ENCODE measurements at regions not wholly inside any gene's neighbourhood (a gene's known extent, or its start where the extent isn't known, plus 50 kb on each side); places are given as distances from the start of the nearest gene placed in this dataset.

DNA sequence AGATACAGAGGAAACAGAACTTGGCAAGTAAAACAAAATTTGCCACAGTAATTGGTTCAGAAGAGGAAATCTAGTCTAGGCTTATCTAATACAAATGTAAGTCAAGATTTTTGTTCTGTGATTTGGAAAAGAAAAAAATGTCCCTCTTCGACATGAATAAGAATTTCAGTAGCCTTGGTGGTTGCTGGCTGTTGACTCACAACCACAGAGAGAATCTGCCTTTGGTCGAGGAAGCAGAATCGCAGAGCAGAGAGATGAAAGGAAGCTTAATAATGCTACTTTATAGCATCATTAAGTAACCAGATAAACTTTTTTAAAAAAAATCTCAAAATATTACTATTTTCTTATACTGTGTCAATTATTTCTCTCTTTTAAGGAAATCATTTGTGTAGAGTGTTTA is 1096.6 kb downstream of the FLRT2 start:
- no peak for TF ChIP-seq POLR2A (IDR thresholded peaks at IDR 0.05; ENCODE audit: low read depth, low read length)
- FAIRE-seq (no peak), DNase-seq (ENCODE audit: insufficient read length, low spot score) (no peak)

DNA sequence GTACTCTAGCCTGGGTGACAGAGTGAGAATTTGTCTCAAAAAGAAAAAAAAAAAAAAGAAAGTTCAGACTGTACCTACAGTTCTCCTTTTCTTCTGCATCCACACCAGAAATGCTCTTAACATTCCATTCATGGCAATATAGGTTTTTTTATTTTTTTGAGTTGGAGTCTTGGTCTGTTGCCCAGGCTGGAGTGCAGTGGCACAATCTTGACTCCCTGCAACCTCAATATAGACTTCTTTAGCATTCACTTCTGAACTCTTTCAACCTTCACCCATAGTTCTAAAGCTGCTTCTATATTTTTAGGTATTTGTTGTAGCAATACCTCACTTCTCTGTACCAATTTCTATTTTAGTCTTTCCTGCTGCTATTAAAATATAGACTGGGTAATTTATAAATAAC is 1095.7 kb downstream of the FLRT2 start:
- no peak for DNase-seq (ENCODE audit: insufficient read length, low spot score)
- no peak for TF ChIP-seq POLR2A (IDR thresholded peaks at IDR 0.05; ENCODE audit: low read depth, low read length)
- no peak for FAIRE-seq

DNA sequence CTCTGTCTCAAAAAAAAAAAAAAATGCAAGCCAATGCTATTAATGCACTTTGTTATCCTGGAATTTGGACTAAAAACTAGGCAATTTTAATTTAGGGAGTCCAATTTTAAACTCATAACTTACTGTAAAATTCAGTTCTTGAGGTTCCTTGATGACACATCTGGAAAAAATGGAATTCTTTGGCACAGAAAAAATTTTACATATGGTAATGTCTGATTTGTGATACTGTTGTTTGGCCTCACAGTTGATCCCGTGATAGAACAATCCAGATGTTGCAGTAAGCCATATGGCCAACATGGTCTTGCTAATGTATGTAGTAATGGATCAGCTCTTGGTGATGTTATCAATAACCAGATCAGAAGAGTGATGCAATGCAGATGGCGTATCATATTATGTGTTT is 1089.8 kb downstream of the FLRT2 start:
- no peak for TF ChIP-seq POLR2A (IDR thresholded peaks at IDR 0.05; ENCODE audit: low read depth, low read length)
- FAIRE-seq (no peak), DNase-seq (ENCODE audit: insufficient read length, low spot score) (no peak)

DNA sequence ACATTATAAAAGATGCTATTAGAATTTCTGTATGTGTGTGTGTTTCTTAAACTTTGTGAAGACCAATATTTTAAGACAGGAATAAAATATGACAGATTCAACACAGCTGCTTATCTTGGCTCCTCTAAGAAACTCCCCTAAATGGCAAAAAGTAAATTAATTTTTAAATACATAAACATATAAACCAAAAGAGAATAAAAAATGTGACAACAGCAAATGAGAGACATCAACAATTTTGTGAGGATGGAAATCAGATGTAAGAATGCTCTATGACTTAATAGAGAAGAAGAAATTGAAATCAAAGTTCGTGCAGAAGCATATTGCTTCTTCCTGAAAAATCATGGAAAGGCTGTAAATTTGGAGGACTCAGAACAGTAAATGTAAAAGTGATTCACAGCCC is 1083.8 kb downstream of the FLRT2 start:
- TF ChIP-seq POLR2A (IDR thresholded peaks at IDR 0.05; ENCODE audit: low read depth, low read length): no peak
- no peak for FAIRE-seq
- DNase-seq (ENCODE audit: insufficient read length, low spot score): no peak

DNA sequence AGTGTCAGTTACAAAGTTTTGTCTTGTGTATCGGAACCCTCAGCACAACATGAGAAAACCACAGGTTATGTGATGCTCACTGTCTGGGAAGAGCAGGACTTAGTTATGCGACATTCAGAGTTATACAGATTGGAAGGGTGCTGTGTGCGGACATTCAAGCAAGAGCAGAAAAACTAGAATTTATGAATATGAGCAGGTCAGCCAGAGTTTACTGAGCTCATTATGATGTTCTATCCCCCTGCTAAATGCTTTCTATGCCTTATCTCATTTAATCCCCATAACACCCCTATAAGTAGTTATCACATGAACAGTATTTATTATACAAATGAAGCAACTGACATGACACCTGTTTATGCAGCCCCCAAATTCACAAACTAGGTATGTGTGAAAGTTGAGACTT is 1083.2 kb downstream of the FLRT2 start:
- DNase-seq (ENCODE audit: insufficient read length, low spot score): no peak
- FAIRE-seq: no peak

DNA sequence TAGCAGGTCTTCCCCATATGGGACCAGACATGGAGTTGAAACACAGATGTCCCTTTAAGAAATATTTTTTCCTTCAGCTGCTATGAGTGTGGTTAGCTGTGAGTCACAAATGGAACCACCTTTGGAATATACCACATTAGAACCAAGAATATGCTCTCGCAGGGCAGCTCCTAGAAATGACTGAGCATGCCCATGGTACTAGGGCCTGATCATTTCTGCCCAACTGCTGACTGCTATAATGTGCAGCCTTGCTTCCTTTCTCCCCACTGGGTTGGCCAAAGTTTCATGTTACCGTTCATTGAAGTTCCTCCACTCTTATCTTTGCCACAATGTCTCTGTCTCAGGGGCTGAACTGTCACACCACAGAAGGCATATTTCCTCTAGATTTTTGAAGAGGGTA is 1074.6 kb downstream of the FLRT2 start:
- no peak for TF ChIP-seq POLR2A (IDR thresholded peaks at IDR 0.05; ENCODE audit: low read depth, low read length)
- no peak for FAIRE-seq
- no peak for DNase-seq (ENCODE audit: insufficient read length, low spot score)

More for the DNA sequence above, 1083.2 kb downstream of the FLRT2 start:
- TF ChIP-seq POLR2A (IDR thresholded peaks at IDR 0.05; ENCODE audit: low read depth, low read length): no peak

DNA sequence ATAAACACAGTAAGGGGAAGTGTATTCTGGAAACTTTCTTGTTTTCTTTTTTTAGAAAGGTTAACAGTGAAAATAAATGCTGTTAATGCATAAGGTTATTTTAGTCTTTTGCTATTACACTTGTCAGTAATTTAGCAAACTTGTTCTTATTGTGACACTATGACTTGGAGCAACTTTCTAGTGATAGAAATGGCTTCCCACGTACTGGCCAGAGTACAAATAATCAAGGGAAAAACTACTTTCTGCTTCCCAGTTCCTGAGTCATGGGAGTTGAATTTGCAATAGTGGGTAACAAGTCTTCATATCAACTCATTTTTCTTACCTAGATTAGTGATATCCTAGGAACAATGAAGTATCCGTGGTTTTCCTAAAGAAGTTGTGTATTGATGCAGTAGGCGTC is 1072.3 kb downstream of the FLRT2 start:
- DNase-seq (ENCODE audit: insufficient read length, low spot score) (no peak), FAIRE-seq (no peak)
- TF ChIP-seq POLR2A (IDR thresholded peaks at IDR 0.05; ENCODE audit: low read depth, low read length): no peak

DNA sequence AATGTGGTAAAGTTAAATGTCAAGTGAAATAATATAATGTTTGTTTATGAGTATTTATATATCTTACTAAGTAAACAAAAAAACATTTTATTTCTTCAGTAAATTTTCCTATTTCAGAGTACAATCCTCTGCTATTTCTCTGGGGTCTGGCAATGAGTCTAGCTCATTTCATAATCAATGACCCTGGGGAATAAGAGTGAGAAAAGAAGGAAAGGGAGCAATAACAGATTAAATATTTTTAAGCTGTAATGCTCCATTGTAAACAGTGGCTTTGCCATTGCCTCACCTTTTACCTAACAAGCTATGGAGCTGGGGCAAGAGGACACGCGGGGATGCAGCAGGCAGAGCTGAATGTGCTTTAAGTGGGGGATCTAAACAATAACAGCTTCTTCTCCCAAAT is 1071.9 kb downstream of the FLRT2 start:
- no peak for TF ChIP-seq POLR2A (IDR thresholded peaks at IDR 0.05; ENCODE audit: low read depth, low read length)
- DNase-seq (ENCODE audit: insufficient read length, low spot score) (no peak), FAIRE-seq (no peak)

DNA sequence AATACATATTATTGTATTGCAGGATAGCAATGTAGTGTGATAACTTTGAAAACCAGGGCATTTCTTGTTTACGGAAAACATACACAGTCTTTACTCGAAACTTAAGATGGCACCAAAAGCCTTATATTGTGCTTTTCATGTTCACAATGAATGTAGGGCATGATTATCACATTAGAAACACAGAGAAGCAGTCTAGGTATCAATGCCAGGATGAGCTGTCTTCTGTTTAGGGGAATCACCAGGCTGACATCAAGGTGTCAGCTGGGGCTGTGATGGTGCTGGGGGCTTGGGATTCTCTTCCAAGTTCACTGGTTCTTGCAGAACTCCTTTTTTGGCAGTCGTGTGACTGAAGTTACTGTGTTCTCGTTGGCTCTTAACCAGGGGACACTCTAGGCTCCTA is 1067.3 kb downstream of the FLRT2 start:
- no peak for DNase-seq (ENCODE audit: insufficient read length, low spot score)
- no peak for TF ChIP-seq POLR2A (IDR thresholded peaks at IDR 0.05; ENCODE audit: low read depth, low read length)
- FAIRE-seq: no peak

DNA sequence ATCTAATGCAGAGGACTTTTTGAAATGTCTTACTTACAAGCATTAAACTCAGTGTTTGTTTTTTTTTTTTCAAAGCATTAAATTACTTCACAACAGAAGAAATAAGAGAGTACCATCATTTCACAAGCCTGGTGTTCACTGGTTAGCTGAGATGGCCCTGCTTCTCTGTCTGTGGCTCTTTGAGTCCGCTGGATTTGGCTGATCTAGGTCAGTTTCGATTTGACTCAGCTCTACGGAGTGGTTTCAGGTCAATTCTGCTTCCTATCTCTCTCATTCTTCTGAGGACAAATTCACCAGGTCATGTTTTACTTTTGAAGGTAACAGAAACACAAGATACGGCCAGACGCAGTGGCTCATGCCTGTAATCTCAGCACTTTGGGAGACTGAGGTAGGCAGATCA is 1066.1 kb downstream of the FLRT2 start:
- no peak for TF ChIP-seq POLR2A (IDR thresholded peaks at IDR 0.05; ENCODE audit: low read depth, low read length)
- no peak for DNase-seq (ENCODE audit: insufficient read length, low spot score)
- no peak for FAIRE-seq

DNA sequence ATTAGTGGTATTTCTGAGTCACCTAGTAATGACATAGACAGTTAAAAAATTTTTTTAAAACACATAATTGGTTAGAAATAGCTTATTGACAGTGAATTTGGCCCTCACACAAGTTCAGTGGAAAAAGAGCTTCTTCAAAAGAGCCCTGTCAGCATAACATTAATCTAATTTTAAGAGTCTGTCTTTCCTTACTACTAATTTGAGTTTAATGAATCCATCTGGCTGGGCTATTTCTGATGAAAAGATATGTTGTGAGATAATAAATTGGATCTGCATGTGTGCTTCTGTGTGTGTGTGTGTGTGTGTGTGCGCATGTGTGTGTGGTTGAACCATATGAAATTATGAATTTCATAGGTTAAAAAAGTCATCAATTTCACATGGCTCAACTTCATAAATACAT is 1045.2 kb downstream of the FLRT2 start:
- FAIRE-seq (no peak), DNase-seq (ENCODE audit: insufficient read length, low spot score) (no peak)
- TF ChIP-seq POLR2A (IDR thresholded peaks at IDR 0.05; ENCODE audit: low read depth, low read length): no peak

DNA sequence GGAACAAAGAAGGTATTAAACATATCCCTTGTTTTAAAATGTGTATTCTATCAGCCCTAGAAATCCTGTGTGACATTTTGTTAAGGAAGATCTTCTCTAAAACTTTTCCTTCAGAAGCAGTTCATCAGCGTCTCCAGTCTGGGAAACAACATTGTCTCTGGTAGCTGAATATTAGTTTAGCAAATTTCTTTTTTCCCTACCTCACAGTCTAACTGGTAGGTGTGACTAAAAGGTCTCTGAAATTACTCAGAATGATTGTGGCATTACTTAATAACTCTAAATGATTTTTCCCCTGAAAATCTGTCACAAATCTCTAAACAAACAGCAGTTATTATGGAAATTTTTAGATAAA is 1044.8 kb downstream of the FLRT2 start:
- DNase-seq (ENCODE audit: insufficient read length, low spot score) (no peak), FAIRE-seq (no peak)
- TF ChIP-seq POLR2A (IDR thresholded peaks at IDR 0.05; ENCODE audit: low read depth, low read length): no peak

DNA sequence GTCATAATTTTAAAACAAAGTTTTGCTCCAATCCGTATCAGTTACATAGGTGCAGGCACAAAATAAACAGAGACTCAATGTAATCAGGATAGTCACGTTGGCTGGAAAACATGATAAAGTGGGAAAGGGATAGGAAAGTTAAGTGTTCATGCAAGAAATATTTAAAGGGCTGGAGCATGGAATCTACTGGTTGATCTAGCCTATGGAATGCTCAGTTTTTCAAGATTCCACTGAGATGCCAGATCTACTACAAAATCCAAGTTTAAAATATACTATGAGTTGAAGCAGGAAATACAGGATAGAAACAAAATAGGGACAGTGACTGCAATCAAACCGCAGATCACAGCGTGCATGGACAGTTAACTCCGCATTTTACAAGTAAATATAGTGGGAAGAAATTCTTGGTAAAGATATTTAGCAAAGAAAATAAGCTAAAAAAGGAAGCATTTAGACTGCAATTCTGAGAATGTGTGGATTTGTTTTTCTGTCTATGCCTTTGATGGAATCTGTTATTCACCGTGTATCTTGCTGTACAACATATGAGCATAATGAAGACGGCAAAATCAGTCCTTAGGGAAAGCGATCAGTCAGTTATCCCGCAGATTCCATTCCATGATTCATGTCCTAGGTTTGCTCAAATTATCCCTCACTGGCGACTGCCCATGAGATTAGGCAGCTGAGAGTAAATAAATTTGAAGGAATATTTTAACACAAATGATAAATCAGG is 1044.3 kb downstream of the FLRT2 start:
- no peak for TF ChIP-seq POLR2A (IDR thresholded peaks at IDR 0.05; ENCODE audit: low read depth, low read length)
- DNase-seq (ENCODE audit: insufficient read length, low spot score) (no peak), FAIRE-seq (no peak)

DNA sequence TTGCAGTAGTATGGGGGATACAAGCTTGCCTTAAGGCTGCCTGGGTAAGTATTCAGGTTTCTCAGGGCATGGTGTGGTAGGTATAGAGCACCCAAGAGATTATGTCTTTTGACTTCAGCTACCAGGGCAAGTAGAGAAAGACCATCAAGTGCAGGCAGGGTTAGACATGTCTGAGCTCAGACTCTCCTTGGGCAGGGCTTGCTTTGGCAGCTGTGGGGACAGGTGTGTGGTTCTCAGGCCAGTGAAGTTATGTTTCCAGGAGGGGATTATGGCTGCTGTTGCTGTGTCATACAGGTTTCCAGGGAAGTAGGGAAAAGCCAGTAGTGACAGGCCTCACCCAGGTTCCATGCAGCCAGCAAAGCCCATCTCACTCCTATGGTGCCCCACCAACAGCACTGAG is 1040.4 kb downstream of the FLRT2 start:
- no peak for FAIRE-seq
- no peak for TF ChIP-seq POLR2A (IDR thresholded peaks at IDR 0.05; ENCODE audit: low read depth, low read length)
- no peak for DNase-seq (ENCODE audit: insufficient read length, low spot score)

DNA sequence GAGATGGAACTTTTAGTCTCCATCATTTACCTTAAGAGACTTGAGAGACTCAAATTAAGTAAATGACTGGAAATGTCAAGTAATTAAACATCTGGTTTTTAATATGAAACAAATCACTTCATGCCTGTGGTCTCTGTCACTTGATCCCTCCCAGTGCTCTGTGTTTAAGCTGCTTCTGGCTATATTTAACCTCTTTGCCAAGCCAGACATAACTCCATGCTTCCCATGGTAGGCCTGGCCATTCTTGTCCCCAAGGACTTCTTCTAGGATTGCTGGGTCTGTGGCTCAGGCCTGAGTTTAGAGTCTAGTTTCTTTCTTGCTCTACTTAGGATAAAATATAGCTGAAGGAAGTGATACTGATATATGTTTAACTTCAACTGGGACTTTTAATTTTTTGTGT is 1013.6 kb downstream of the FLRT2 start:
- FAIRE-seq (no peak), DNase-seq (ENCODE audit: insufficient read length, low spot score) (no peak)
- no peak for TF ChIP-seq POLR2A (IDR thresholded peaks at IDR 0.05; ENCODE audit: low read depth, low read length)

DNA sequence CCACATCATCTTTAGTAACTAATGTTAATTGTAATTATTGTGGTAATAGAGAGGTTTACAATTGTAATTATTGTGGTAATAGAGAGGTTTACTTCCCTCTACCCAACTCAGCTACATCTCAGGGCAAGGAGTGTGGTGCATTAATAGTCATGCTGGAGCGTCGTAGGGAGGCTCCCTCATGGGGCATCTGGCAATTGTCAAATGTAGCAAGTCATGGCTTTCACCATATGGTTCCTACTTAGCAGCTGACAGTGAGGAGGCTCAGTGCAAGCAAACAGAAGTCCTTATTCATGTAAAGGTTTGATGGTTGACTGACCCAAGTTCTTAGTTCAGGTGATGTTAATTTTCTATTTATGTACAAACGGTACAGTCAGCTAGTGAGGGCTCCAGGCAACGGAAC is 1012.0 kb downstream of the FLRT2 start:
- no peak for TF ChIP-seq POLR2A (IDR thresholded peaks at IDR 0.05; ENCODE audit: low read depth, low read length)
- FAIRE-seq (no peak), DNase-seq (ENCODE audit: insufficient read length, low spot score) (no peak)
